GM18870 (cell line): ENCODE measurements at regions not wholly inside any gene's neighbourhood (a gene's known extent, or its start where the extent isn't known, plus 50 kb on each side); places are given as distances from the start of the nearest gene placed in this dataset.

Experiments used
- ATAC-seq: cut with Tn5 transposase; IDR thresholded peaks from one replicate; pipeline ENCODE4 v1.9.1; 2021; ENCODE audit warnings: moderate library complexity; ENCODE audit not compliant: unreplicated experiment

- ATAC-seq: no peak
These were observed 1133.5 kb downstream of the OLFM4 start for GRCh38 chr13:54162069-54162468.

- ATAC-seq: no peak
These were observed 1137.1 kb downstream of the OLFM4 start for GRCh38 chr13:54165581-54166215.

GRCh38 chr13:54173996-54174395 lies 1145.4 kb downstream of the OLFM4 start:
- ATAC-seq: no peak

GRCh38 chr13:54175466-54175865 lies 1146.9 kb downstream of the OLFM4 start:
- no peak for ATAC-seq

GRCh38 chr13:54177466-54177865 lies 1148.9 kb downstream of the OLFM4 start:
- ATAC-seq: no peak

GRCh38 chr13:54183166-54183565 lies 1154.6 kb downstream of the OLFM4 start:
- ATAC-seq: no peak

- no peak for ATAC-seq
These were observed 1155.1 kb downstream of the OLFM4 start for GRCh38 chr13:54183728-54184127.

- ATAC-seq: no peak
These were observed 1156.0 kb downstream of the OLFM4 start for GRCh38 chr13:54184576-54184975.

GRCh38 chr13:54185101-54185500 lies 1156.5 kb downstream of the OLFM4 start:
- ATAC-seq: no peak

- no peak for ATAC-seq
These were observed 1157.2 kb downstream of the OLFM4 start for GRCh38 chr13:54185785-54186184.

GRCh38 chr13:54187461-54187860 lies 1158.8 kb downstream of the OLFM4 start:
- ATAC-seq: no peak

GRCh38 chr13:54194233-54195024 lies 1165.8 kb downstream of the OLFM4 start:
- ATAC-seq: no peak

- ATAC-seq: no peak
These were observed 1168.1 kb downstream of the OLFM4 start for GRCh38 chr13:54196684-54197083.

GRCh38 chr13:54198911-54199310 lies 1170.3 kb downstream of the OLFM4 start:
- ATAC-seq: no peak

GRCh38 chr13:54206626-54207025 lies 1178.0 kb downstream of the OLFM4 start:
- ATAC-seq: no peak

- ATAC-seq: no peak
These were observed 1181.9 kb downstream of the OLFM4 start for GRCh38 chr13:54210397-54211049.

- no peak for ATAC-seq
These were observed 1187.6 kb downstream of the OLFM4 start for GRCh38 chr13:54216221-54216620.

GRCh38 chr13:54226876-54227275 lies 1198.3 kb downstream of the OLFM4 start:
- no peak for ATAC-seq

- ATAC-seq: no peak
These were observed 1204.1 kb downstream of the OLFM4 start for GRCh38 chr13:54232700-54233099.

- no peak for ATAC-seq
These were observed 1206.0 kb downstream of the OLFM4 start for GRCh38 chr13:54234607-54235006.

- ATAC-seq: no peak
These were observed 1213.1 kb downstream of the OLFM4 start for GRCh38 chr13:54241719-54242118.

- no peak for ATAC-seq
These were observed 1219.7 kb downstream of the OLFM4 start for GRCh38 chr13:54248306-54248705.
